Thoracic aorta (tissue), 2 donors: ENCODE measurements at regions not wholly inside any gene's neighbourhood (a gene's known extent, or its start where the extent isn't known, plus 50 kb on each side); places are given as distances from the start of the nearest gene placed in this dataset.
"Not testable (repeated sequence)": the region's sequence is repeated elsewhere in the genome, so short reads cannot be mapped to it uniquely, and the experiment has no call there.

ENCODE experiments used
- ATAC-seq: fragments of 150-250 bp; one replicate; pipeline ENCODE4 v1.8.0; 2017; ENCODE audit warnings: low read depth; ENCODE audit not compliant: insufficient number of reproducible peaks, low FRiP score
- DNase-seq: peaks from one replicate; pipeline ENCODE4 v3.0.0-alpha.2; 2020; ENCODE audit warnings: low spot score
- H3K27ac ChIP-seq, 2 donors: fragments of 200-600 bp; sonication (generic); 1 replicate in 1 of 2; 2 replicates in 1 of 2; pipeline ENCODE4 v1.5.1; 2016; ENCODE audit warnings: mild to moderate bottlenecking in 2 of 2, moderate library complexity in 2 of 2
- H3K27me3 ChIP-seq: fragments of 200-600 bp; sonication (generic); replicated peaks from 2 replicates; pipeline ENCODE4 v1.6.0; 2016; ENCODE audit warnings: mild to moderate bottlenecking; ENCODE audit not compliant: insufficient read depth
- H3K36me3 ChIP-seq: fragments of 200-600 bp; sonication (generic); one replicate; pipeline ENCODE4 v1.5.1; 2016
- H3K4me1 ChIP-seq, 2 donors: fragments of 200-600 bp; sonication (generic); 1 replicate in 1 of 2; 2 replicates in 1 of 2; pipeline versions ENCODE4 v1.5.1 to v1.6.0; 2016; ENCODE audit warnings: low read depth in 2 of 2, mild to moderate bottlenecking in 1 of 2; ENCODE audit not compliant: control insufficient read depth in 1 of 2
- H3K4me3 ChIP-seq: fragments of 200-600 bp; sonication (generic); 2 replicates; pipeline ENCODE4 v1.5.1; 2016; ENCODE audit warnings: mild to moderate bottlenecking
- H3K9me3 ChIP-seq: fragments of 200-600 bp; sonication (generic); 2 replicates; pipeline ENCODE4 v1.5.1; 2016
- TF ChIP-seq, protein P1 (sequence below): fragments of 200-600 bp; sonication (generic); IDR thresholded peaks from one replicate; pipeline ENCODE4 v1.5.1; 2019; ENCODE audit warnings: antibody characterized with exemption

GRCh38 chr2:16725549-16725948 is 59.9 kb upstream of the CYRIA start:
- H3K36me3 ChIP-seq = no peaks in the 10 kb centered on the region
- no peaks in the 10 kb centered on the region for H3K27me3 ChIP-seq
- TF ChIP-seq, protein P1, sequence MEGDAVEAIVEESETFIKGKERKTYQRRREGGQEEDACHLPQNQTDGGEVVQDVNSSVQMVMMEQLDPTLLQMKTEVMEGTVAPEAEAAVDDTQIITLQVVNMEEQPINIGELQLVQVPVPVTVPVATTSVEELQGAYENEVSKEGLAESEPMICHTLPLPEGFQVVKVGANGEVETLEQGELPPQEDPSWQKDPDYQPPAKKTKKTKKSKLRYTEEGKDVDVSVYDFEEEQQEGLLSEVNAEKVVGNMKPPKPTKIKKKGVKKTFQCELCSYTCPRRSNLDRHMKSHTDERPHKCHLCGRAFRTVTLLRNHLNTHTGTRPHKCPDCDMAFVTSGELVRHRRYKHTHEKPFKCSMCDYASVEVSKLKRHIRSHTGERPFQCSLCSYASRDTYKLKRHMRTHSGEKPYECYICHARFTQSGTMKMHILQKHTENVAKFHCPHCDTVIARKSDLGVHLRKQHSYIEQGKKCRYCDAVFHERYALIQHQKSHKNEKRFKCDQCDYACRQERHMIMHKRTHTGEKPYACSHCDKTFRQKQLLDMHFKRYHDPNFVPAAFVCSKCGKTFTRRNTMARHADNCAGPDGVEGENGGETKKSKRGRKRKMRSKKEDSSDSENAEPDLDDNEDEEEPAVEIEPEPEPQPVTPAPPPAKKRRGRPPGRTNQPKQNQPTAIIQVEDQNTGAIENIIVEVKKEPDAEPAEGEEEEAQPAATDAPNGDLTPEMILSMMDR = no peak
- H3K9me3 ChIP-seq = no peaks in the 10 kb centered on the region
- no peak for DNase-seq
- ATAC-seq = no peak
- H3K27ac ChIP-seq = no peak overlapping the region
- H3K4me1 ChIP-seq = peaks cover 7 to 20% of the 10 kb centered on the region in 2 donors
- no peak overlapping the region for H3K4me3 ChIP-seq

DNA sequence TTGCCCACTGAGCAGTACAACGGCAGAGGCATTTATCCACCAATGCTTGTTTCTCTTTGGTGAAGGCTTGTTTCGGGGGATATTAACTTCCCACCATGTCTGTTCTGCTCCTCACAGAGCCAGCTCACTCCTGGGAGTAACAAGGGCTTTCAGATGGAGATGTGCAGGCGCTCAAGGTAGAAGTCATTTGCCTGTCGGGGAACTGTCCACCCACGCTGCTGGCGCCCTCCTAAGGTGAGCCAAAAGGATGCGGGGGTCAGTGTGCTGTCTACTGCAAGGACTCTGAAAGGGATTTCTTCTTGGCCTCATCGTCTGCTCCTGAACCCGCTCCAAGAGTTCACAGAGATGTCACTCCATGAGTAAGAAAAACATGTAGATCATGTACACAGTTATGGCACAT is 57.0 kb upstream of the CYRIA start:
- Histone ChIP-seq H3K27ac (no peak overlapping the region), H3K9me3 (no peaks in the 10 kb centered on the region), H3K4me1 (peaks cover 4 to 28% of the 10 kb centered on the region in 2 donors), H3K27me3 (no peaks in the 10 kb centered on the region), H3K36me3 (no peaks in the 10 kb centered on the region), H3K4me3 (no peak overlapping the region)
- ATAC-seq (no peak), DNase-seq (no peak)
- TF ChIP-seq, protein P1 = no peak

DNA sequence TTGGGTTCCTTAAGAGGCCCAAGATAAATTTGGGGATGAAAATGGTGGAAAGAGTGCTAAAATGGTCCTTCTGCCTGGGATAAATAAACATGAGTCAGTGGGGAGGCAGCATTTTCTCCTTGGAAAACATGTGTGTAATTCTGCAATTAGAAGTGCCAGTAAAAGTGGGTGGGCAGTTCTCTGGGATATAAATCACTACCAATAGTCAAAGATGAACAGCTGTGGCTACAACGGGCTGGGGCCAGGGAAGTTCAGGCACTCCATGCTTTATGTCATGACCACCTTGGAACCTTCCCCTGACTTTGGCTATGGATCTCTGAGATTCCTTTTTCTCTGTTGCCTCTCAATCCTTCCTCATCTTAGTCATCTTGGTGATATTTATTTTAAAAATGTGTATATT is 56.5 kb upstream of the CYRIA start:
- DNase-seq (no peak), ATAC-seq (no peak)
- H3K36me3 ChIP-seq = no peaks in the 10 kb centered on the region
- H3K4me1 ChIP-seq = peaks cover 4 to 22% of the 10 kb centered on the region in 2 donors
- no peaks in the 10 kb centered on the region for H3K9me3 ChIP-seq
- TF ChIP-seq, protein P1 = no peak
- no peak overlapping the region for H3K27ac ChIP-seq
- no peak overlapping the region for H3K4me3 ChIP-seq
- no peaks in the 10 kb centered on the region for H3K27me3 ChIP-seq

DNA sequence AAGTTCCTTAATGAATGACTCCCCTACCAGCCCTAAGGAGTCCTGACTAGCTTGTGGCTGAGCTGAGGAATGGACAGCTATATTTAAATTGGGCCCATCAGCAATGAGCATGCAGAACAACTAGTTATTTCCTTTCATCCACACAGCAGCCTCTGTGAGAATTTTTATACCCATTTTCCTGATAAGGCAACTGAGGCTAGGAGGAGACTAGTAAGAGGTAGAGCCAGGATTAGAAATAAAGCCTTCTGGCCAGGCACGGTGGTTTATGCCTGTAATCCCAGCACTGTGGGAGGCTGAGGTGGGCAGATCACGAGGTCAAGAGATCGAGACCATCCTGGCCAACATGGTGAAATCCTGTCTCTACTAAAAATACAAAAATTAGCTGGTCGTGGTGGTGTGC is 55.9 kb upstream of the CYRIA start:
- H3K9me3 ChIP-seq, ATAC-seq, DNase-seq, H3K4me3 ChIP-seq, H3K27ac ChIP-seq, H3K27me3 ChIP-seq, H3K36me3 ChIP-seq: not testable (repeated sequence)
- H3K4me1 ChIP-seq = peaks cover 0 to 16% of the 10 kb centered on the region in 2 donors

GRCh38 chr2:16720737-16721136 is 55.1 kb upstream of the CYRIA start:
- H3K27ac ChIP-seq, H3K9me3 ChIP-seq, H3K36me3 ChIP-seq, H3K4me3 ChIP-seq, H3K27me3 ChIP-seq, ATAC-seq, DNase-seq: not testable (repeated sequence)
- H3K4me1 ChIP-seq = peaks cover 0 to 15% of the 10 kb centered on the region in 2 donors

DNA sequence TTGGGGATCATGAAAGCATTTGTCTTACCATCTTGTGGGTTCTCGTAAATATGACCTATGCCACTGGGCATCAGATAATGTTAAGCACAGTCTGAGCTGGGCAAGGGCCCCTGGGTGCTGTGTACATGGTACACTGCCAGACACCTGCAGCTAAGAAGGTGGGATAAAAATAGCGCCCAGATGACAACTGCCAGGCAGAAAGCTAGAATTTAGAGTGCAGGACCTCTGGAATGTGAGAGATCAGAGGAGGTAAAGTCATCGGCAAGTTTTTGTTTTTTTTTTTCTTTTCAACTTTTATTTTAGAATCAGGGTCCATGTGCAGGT is 53.8 kb upstream of the CYRIA start:
- Histone ChIP-seq H3K4me3 (no peak overlapping the region), H3K36me3 (no peaks in the 10 kb centered on the region), H3K9me3 (no peaks in the 10 kb centered on the region), H3K27me3 (no peaks in the 10 kb centered on the region), H3K4me1 (peaks cover 0 to 15% of the 10 kb centered on the region in 2 donors), H3K27ac (no peak overlapping the region)
- DNase-seq = no peak
- ATAC-seq = no peak
- TF ChIP-seq, protein P1 = no peak
